ENCODE measurements at regions not wholly inside any gene's neighbourhood (a gene's known extent, or its start where the extent isn't known, plus 50 kb on each side); places are given as distances from the start of the nearest gene placed in this dataset.

DNA sequence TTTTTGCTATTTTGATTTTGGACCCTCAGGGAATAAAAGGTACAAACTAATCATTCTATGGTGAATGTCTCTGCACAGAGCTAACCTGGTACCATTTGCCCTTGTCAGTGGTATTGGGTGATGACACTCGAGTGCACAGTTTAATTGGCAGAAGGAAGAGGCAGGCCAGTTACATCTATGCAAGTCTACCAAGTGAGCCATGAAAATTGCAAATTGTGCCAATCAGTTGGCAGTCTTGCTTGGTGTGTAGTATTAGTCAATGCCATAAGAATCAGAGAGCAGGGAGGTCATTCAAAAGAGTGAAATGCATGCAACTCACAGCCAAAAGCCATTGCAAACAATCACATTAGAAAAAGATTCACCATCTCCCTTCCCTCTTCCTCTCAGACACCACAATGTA lies 479.6 kb downstream of the ADAMTS20 start:
- no peaks in the 10 kb centered on the region for H3K9me3 ChIP-seq (replicated peaks in 1 of 2; ENCODE audit: control insufficient read depth in 1 of 2, insufficient read depth in 1 of 2, low read length in 2 of 2)
- DNase-seq: no peak
- H3K4me1 ChIP-seq (ENCODE audit: control insufficient read depth in 1 of 2, insufficient read depth in 2 of 2, low read length in 2 of 2): no peaks in the 10 kb centered on the region
- Mint-ChIP-seq H3K9me3 (peaks cover 0 to 13% (median 2%) of the 10 kb centered on the region in 7 donors), H3K27ac (no peak overlapping the region), H3K36me3 (no peaks in the 10 kb centered on the region), H3K4me3 (no peak overlapping the region), H3K27me3 (ENCODE audit: low read depth in 3 of 3) (no peaks in the 10 kb centered on the region), H3K4me1 (no peaks in the 10 kb centered on the region)
- no peaks in the 10 kb centered on the region for H3K36me3 ChIP-seq (replicated peaks in 1 of 2; ENCODE audit: control insufficient read depth in 1 of 2, insufficient read depth in 2 of 2, low read length in 2 of 2)
- H3K27ac ChIP-seq (ENCODE audit: low read depth in 1 of 2, low read length in 2 of 2): no peak overlapping the region
- H2AFZ ChIP-seq (ENCODE audit: insufficient read depth, low read depth, low read length, poor library complexity, severe bottlenecking): no peak overlapping the region
- no peak overlapping the region for H3K9ac ChIP-seq (ENCODE audit: insufficient read depth, low read length, poor library complexity, severe bottlenecking)
- no peaks in the 10 kb centered on the region for H3K27me3 ChIP-seq (ENCODE audit: control insufficient read depth in 2 of 2, insufficient read depth in 2 of 2, low read length in 2 of 2)
- TF ChIP-seq, protein P1, sequence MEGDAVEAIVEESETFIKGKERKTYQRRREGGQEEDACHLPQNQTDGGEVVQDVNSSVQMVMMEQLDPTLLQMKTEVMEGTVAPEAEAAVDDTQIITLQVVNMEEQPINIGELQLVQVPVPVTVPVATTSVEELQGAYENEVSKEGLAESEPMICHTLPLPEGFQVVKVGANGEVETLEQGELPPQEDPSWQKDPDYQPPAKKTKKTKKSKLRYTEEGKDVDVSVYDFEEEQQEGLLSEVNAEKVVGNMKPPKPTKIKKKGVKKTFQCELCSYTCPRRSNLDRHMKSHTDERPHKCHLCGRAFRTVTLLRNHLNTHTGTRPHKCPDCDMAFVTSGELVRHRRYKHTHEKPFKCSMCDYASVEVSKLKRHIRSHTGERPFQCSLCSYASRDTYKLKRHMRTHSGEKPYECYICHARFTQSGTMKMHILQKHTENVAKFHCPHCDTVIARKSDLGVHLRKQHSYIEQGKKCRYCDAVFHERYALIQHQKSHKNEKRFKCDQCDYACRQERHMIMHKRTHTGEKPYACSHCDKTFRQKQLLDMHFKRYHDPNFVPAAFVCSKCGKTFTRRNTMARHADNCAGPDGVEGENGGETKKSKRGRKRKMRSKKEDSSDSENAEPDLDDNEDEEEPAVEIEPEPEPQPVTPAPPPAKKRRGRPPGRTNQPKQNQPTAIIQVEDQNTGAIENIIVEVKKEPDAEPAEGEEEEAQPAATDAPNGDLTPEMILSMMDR (IDR thresholded peaks at IDR 0.05): no peak
- WGBS (ENCODE audit: insufficient coverage): 80% methylated on average over 1 of the region's 1 CpG
- H4K20me1 ChIP-seq (ENCODE audit: insufficient read depth, low read length): no peaks in the 10 kb centered on the region
- H3K79me2 ChIP-seq (ENCODE audit: insufficient read depth, low read length): no peaks in the 10 kb centered on the region
- intact Hi-C loops (cut with micrococcal nuclease): no loop called here
- H3K4me3 ChIP-seq (replicated peaks in 1 of 3; ENCODE audit: low read depth in 2 of 3, low read length in 3 of 3): no peak overlapping the region
- no peak overlapping the region for H3K4me2 ChIP-seq (replicated peaks; ENCODE audit: extremely low read depth, low read length, poor library complexity, severe bottlenecking)

DNA sequence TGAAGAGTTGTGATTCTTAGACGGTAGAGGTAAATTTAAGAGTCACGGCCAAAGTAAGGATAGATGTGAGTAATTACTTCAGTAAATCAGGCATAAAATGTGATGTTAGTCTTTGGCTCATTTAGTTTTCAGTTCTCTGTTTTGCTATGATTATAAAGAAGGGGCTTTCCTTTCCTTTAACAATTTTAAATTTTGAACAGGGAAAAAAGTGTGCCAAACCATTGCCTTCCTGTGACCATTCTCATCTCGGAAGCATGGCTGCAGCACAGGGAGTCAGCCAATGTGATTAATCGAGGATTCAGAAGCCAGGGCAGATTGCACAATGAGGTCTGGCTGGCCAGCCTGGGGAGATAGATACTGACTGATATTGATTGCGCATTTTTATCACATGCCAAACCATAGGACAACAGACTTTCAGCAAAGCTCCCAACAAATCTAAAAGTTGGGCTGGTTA lies 480.2 kb upstream of the PRICKLE1 start:
- Mint-ChIP-seq H3K4me3 (no peak overlapping the region), H3K9me3 (peaks cover 2 to 11% (median 2%) of the 10 kb centered on the region in 7 donors), H3K4me1 (no peaks in the 10 kb centered on the region), H3K36me3 (no peaks in the 10 kb centered on the region), H3K27me3 (ENCODE audit: low read depth in 3 of 3) (no peaks in the 10 kb centered on the region), H3K27ac (no peak overlapping the region)
- Histone ChIP-seq H3K4me1 (ENCODE audit: control insufficient read depth in 1 of 2, insufficient read depth in 2 of 2, low read length in 2 of 2) (no peaks in the 10 kb centered on the region), H3K4me2 (replicated peaks; ENCODE audit: extremely low read depth, low read length, poor library complexity, severe bottlenecking) (no peak overlapping the region), H3K9ac (ENCODE audit: insufficient read depth, low read length, poor library complexity, severe bottlenecking) (no peak overlapping the region), H4K20me1 (ENCODE audit: insufficient read depth, low read length) (no peaks in the 10 kb centered on the region), H3K9me3 (replicated peaks in 1 of 2; ENCODE audit: control insufficient read depth in 1 of 2, insufficient read depth in 1 of 2, low read length in 2 of 2) (no peaks in the 10 kb centered on the region), H2AFZ (ENCODE audit: insufficient read depth, low read depth, low read length, poor library complexity, severe bottlenecking) (no peak overlapping the region), H3K27me3 (ENCODE audit: control insufficient read depth in 2 of 2, insufficient read depth in 2 of 2, low read length in 2 of 2) (no peaks in the 10 kb centered on the region), H3K79me2 (ENCODE audit: insufficient read depth, low read length) (no peaks in the 10 kb centered on the region), H3K36me3 (replicated peaks in 1 of 2; ENCODE audit: control insufficient read depth in 1 of 2, insufficient read depth in 2 of 2, low read length in 2 of 2) (no peaks in the 10 kb centered on the region), H3K4me3 (replicated peaks in 1 of 3; ENCODE audit: low read depth in 2 of 3, low read length in 3 of 3) (no peak overlapping the region), H3K27ac (ENCODE audit: low read depth in 1 of 2, low read length in 2 of 2) (no peak overlapping the region)
- TF ChIP-seq, protein P1 (IDR thresholded peaks at IDR 0.05): no peak
- 77% methylated on average over 2 of the region's 5 CpGs for WGBS (ENCODE audit: insufficient coverage)
- intact Hi-C loops (cut with micrococcal nuclease): no loop called here
- DNase-seq: no peak
